H9 (cell line): ENCODE measurements at regions not wholly inside any gene's neighbourhood (a gene's known extent, or its start where the extent isn't known, plus 50 kb on each side); places are given as distances from the start of the nearest gene placed in this dataset.

ENCODE experiments used
- DNase-seq: peaks from one replicate; pipeline ENCODE4 v3.0.0-alpha.2; 2017
- H2AFZ ChIP-seq: one replicate; pipeline ENCODE4 v1.6.1; 2013; ENCODE audit warnings: mild to moderate bottlenecking, low read length, control low read depth, moderate library complexity
- H2AK5ac ChIP-seq: 2 replicates; pipeline ENCODE4 v1.6.1; 2013; ENCODE audit warnings: low read length, control low read depth, mixed read lengths; ENCODE audit not compliant: insufficient read length
- H2BK120ac ChIP-seq: one replicate; pipeline ENCODE4 v1.6.1; 2013; ENCODE audit warnings: low read depth, mild to moderate bottlenecking, low read length, control low read depth, inconsistent platforms; ENCODE audit not compliant: poor library complexity, severe bottlenecking
- H2BK12ac ChIP-seq: 2 replicates; pipeline ENCODE4 v1.6.1; 2013; ENCODE audit warnings: low read length, control low read depth, mixed read lengths, low read depth; ENCODE audit not compliant: insufficient read length
- H2BK15ac ChIP-seq: 2 replicates; pipeline ENCODE4 v1.6.1; 2013; ENCODE audit warnings: low read depth, low read length, control low read depth
- H2BK20ac ChIP-seq: one replicate; pipeline ENCODE4 v1.6.1; 2013; ENCODE audit warnings: low read depth, mild to moderate bottlenecking, low read length, control low read depth, inconsistent platforms; ENCODE audit not compliant: poor library complexity, severe bottlenecking
- H2BK5ac ChIP-seq: 2 replicates; pipeline ENCODE4 v1.6.1; 2013; ENCODE audit warnings: low read length, control low read depth, mixed read lengths; ENCODE audit not compliant: insufficient read length
- H3K14ac ChIP-seq: 2 replicates; pipeline ENCODE4 v1.6.1; 2013; ENCODE audit warnings: low read length, control low read depth; ENCODE audit not compliant: insufficient read depth
- H3K18ac ChIP-seq: 2 replicates; pipeline ENCODE4 v1.6.1; 2013; ENCODE audit warnings: low read depth, mild to moderate bottlenecking, mixed read lengths, low read length, control low read depth; ENCODE audit not compliant: insufficient read length
- H3K23ac ChIP-seq: 2 replicates; pipeline ENCODE4 v1.6.1; 2013; ENCODE audit warnings: low read length, control low read depth, mixed read lengths, low read depth; ENCODE audit not compliant: insufficient read length
- H3K23me2 ChIP-seq: 2 replicates; pipeline ENCODE4 v1.6.1; 2013; ENCODE audit warnings: low read depth, mild to moderate bottlenecking, mixed read lengths, low read length, control low read depth; ENCODE audit not compliant: insufficient read length, poor library complexity, severe bottlenecking
- H3K27ac ChIP-seq: 2 replicates; pipeline ENCODE4 v1.5.1; 2013; ENCODE audit warnings: low read length, control low read depth, mixed read lengths, low read depth; ENCODE audit not compliant: insufficient read length
- H3K27me3 ChIP-seq: 2 replicates; pipeline ENCODE4 v1.6.1; 2013; ENCODE audit warnings: low read length, control low read depth, inconsistent platforms; ENCODE audit not compliant: insufficient read depth
- H3K4ac ChIP-seq: 2 replicates; pipeline ENCODE4 v1.6.1; 2013; ENCODE audit warnings: low read depth, mild to moderate bottlenecking, control low read depth, inconsistent platforms, low read length, moderate library complexity
- H3K4me1 ChIP-seq: 2 replicates; pipeline ENCODE4 v1.6.1; 2013; ENCODE audit warnings: low read length, control low read depth, inconsistent platforms; ENCODE audit not compliant: insufficient read depth
- H3K4me2 ChIP-seq: 2 replicates; pipeline ENCODE4 v1.6.1; 2013; ENCODE audit warnings: low read length, control low read depth, mixed read lengths; ENCODE audit not compliant: insufficient read length, insufficient read depth
- H3K56ac ChIP-seq: 2 replicates; pipeline ENCODE4 v1.6.1; 2013; ENCODE audit warnings: low read depth, mild to moderate bottlenecking, mixed read lengths, low read length, control low read depth; ENCODE audit not compliant: insufficient read length
- H3K79me1 ChIP-seq: 2 replicates; pipeline ENCODE4 v1.6.1; 2013; ENCODE audit warnings: low read depth, mild to moderate bottlenecking, moderate library complexity, low read length, control low read depth, inconsistent platforms; ENCODE audit not compliant: insufficient read depth, poor library complexity, severe bottlenecking
- H3K79me2 ChIP-seq: 2 replicates; pipeline ENCODE4 v1.6.1; 2013; ENCODE audit warnings: low read length, control low read depth, inconsistent platforms; ENCODE audit not compliant: insufficient read depth
- H3K9ac ChIP-seq: 2 replicates; pipeline ENCODE4 v1.6.1; 2013; ENCODE audit warnings: low read length, control low read depth, mixed read lengths; ENCODE audit not compliant: insufficient read length; ENCODE audit errors: extremely low read depth
- H3K9me3 ChIP-seq: one replicate; pipeline ENCODE4 v1.6.1; 2013; ENCODE audit warnings: low read depth, low read length, inconsistent platforms; ENCODE audit not compliant: control insufficient read depth
- H3T11ph ChIP-seq: one replicate; pipeline ENCODE4 v1.6.1; 2013; ENCODE audit warnings: mild to moderate bottlenecking, low read length, control low read depth, inconsistent platforms
- H4K20me1 ChIP-seq: one replicate; pipeline ENCODE4 v1.6.1; 2013; ENCODE audit not compliant: control insufficient read depth, insufficient read length, insufficient read depth
- H4K5ac ChIP-seq: 2 replicates; pipeline ENCODE4 v1.6.1; 2013; ENCODE audit warnings: low read depth, mild to moderate bottlenecking, mixed read lengths, low read length, control low read depth; ENCODE audit not compliant: insufficient read length
- H4K8ac ChIP-seq: replicated peaks from 2 replicates; pipeline ENCODE4 v1.6.1; 2013; ENCODE audit warnings: low read length, control low read depth, mixed read lengths, low read depth; ENCODE audit not compliant: insufficient read length
- H4K91ac ChIP-seq: 2 replicates; pipeline ENCODE4 v1.6.1; 2013; ENCODE audit warnings: low read depth, mild to moderate bottlenecking, moderate library complexity, mixed read lengths, low read length, control low read depth; ENCODE audit not compliant: insufficient read length
- H3K27ac Mint-ChIP-seq, 3 experiments: 2 replicates in 2 of 3; 3 replicates in 1 of 3; pipeline ENCODE4 v1.8.0; 2020 to 2021; ENCODE audit warnings: mixed read lengths in 3 of 3, mild to moderate bottlenecking in 1 of 3, moderate library complexity in 1 of 3
- H3K27me3 Mint-ChIP-seq: 2 replicates; pipeline ENCODE4 v1.8.0; 2021; ENCODE audit warnings: low read depth, mild to moderate bottlenecking, moderate library complexity, mixed read lengths
- H3K36me3 Mint-ChIP-seq, 3 experiments: 2 replicates in 2 of 3; 3 replicates in 1 of 3; pipeline ENCODE4 v1.8.0; 2020 to 2021; ENCODE audit warnings: low read depth in 3 of 3, mixed read lengths in 3 of 3; ENCODE audit not compliant: insufficient read depth in 1 of 3
- H3K4me1 Mint-ChIP-seq, 2 experiments: 2 replicates each; pipeline ENCODE4 v1.8.0; 2020; ENCODE audit warnings: mixed read lengths in 2 of 2
- H3K4me3 Mint-ChIP-seq, 2 experiments: 2 replicates in 1 of 2; 3 replicates in 1 of 2; pipeline ENCODE4 v1.8.0; 2020 to 2021; ENCODE audit warnings: mild to moderate bottlenecking in 2 of 2, mixed read lengths in 2 of 2, moderate library complexity in 1 of 2
- H3K9me3 Mint-ChIP-seq, 2 experiments: 2 replicates in 1 of 2; 3 replicates in 1 of 2; pipeline ENCODE4 v1.8.0; 2020; ENCODE audit warnings: mild to moderate bottlenecking in 2 of 2, mixed read lengths in 2 of 2, moderate library complexity in 1 of 2
- CTCF ChIP-seq: fragments of 200-600 bp; sonication (generic); conservative IDR thresholded peaks from 3 replicates; pipeline ENCODE4 v1.8.0; 2021; ENCODE audit warnings: antibody characterized with exemption, mild to moderate bottlenecking
- WGBS: extraction: QIAGEN DNeasy Blood & Tissue Kit; methylation state at CpG from one replicate; pipeline ENCODE4 v1.1.7; 2013; ENCODE audit warnings: missing lambda C conversion rate, low lambda C conversion rate, mixed read lengths; ENCODE audit not compliant: insufficient read length; ENCODE audit errors: extremely low coverage; 5-methylcytosine and 5-hydroxymethylcytosine counted together

- Histone ChIP-seq H3K79me1 (no peaks in the 10 kb centered on the region), H3K27me3 (no peaks in the 10 kb centered on the region), H3K9me3 (no peaks in the 10 kb centered on the region), H2AFZ (no peak overlapping the region), H2BK15ac (no peak overlapping the region), H3K23me2 (no peaks in the 10 kb centered on the region), H3K4me2 (no peak overlapping the region), H3T11ph (no peak overlapping the region), H4K5ac (no peak overlapping the region), H3K18ac (no peak overlapping the region), H2BK5ac (no peak overlapping the region), H2BK12ac (no peak overlapping the region), H3K23ac (no peak overlapping the region), H3K14ac (no peak overlapping the region), H4K20me1 (no peaks in the 10 kb centered on the region), H4K8ac (no peak overlapping the region), H3K56ac (no peak overlapping the region), H2AK5ac (no peak overlapping the region), H3K4me1 (no peaks in the 10 kb centered on the region; the same call in 1 of the 2 replicates), H2BK120ac (no peak overlapping the region), H3K4ac (no peak overlapping the region), H3K79me2 (no peaks in the 10 kb centered on the region), H2BK20ac (no peak overlapping the region), H4K91ac (no peak overlapping the region), H3K27ac (no peak overlapping the region), H3K9ac (no peak overlapping the region)
- Mint-ChIP-seq H3K4me3 (peak overlapping the region in 1 of 2 experiments; percentile 14; a peak in 1 of 5 replicates), H3K36me3 (peaks cover 0 to 3% (median 0%) of the 10 kb centered on the region in 3 experiments; a peak in 2 of 7 replicates), H3K9me3 (0 out of 5 replicates have a peak, but pooled peaks cover 2 to 3% of the 10 kb centered on the region in 2 experiments), H3K4me1 (peaks cover 17 to 19% of the 10 kb centered on the region in 2 experiments), H3K27ac (no peak overlapping the region), H3K27me3 (no peaks in the 10 kb centered on the region; the same call in 1 of the 2 replicates)
- no CpG with 5 or more reads among the region's 11 CpGs for WGBS
- peak; percentile 86 for TF ChIP-seq CTCF
- no peak for DNase-seq
Measured at GRCh38 chr4:129344058-129344457, 248.1 kb downstream of the C4orf33 start.
